HL-60 (cell line): ENCODE measurements at regions not wholly inside any gene's neighbourhood (a gene's known extent, or its start where the extent isn't known, plus 50 kb on each side); places are given as distances from the start of the nearest gene placed in this dataset.

Experiments used
- DNase-seq, 2 experiments: peaks; one replicate each; pipeline ENCODE4 v3.0.0-alpha.2; 2010 to 2020; ENCODE audit warnings: low read depth in 1 of 2, low spot score in 1 of 2
- H3K27ac ChIP-seq: fragments of 250-450 bp; sonication (Bioruptor Pico); replicated peaks from 2 replicates; pipeline ENCODE4 v1.5.1; 2020; ENCODE audit warnings: mild to moderate bottlenecking, moderate library complexity
- H3K27me3 ChIP-seq: fragments of 250-450 bp; sonication (Bioruptor Pico); 2 replicates; pipeline ENCODE4 v1.5.1; 2021; ENCODE audit warnings: mild to moderate bottlenecking, moderate library complexity; ENCODE audit not compliant: insufficient read depth, poor library complexity, severe bottlenecking
- H3K4me3 ChIP-seq: replicated peaks from 2 replicates; pipeline ENCODE4 v1.5.1; 2011; ENCODE audit warnings: mild to moderate bottlenecking, control low read depth, low read length; ENCODE audit not compliant: insufficient read depth
- CTCF ChIP-seq: IDR thresholded peaks from one replicate; pipeline ENCODE4 v1.5.1; 2011; ENCODE audit warnings: low read length, control low read depth, inconsistent platforms; ENCODE audit not compliant: insufficient read depth
- GABPA ChIP-seq: IDR thresholded peaks from 2 replicates; pipeline ENCODE4 v1.6.1; 2012; ENCODE audit warnings: low read depth
- POLR2AphosphoS5 ChIP-seq: IDR thresholded peaks from 2 replicates; pipeline ENCODE4 v1.6.1; 2012; ENCODE audit warnings: low read depth
- REST ChIP-seq: IDR thresholded peaks from 2 replicates; pipeline ENCODE4 v1.6.1; 2012; ENCODE audit warnings: low read depth; ENCODE audit not compliant: insufficient replicate concordance
- SPI1 ChIP-seq: IDR thresholded peaks from 2 replicates; pipeline ENCODE4 v1.6.1; 2012; ENCODE audit warnings: low read depth, mild to moderate bottlenecking, borderline replicate concordance

GRCh38 chr5:120803282-120803681 lies 339.2 kb downstream of the PRR16 start:
- DNase-seq: no peak
- Histone ChIP-seq H3K27ac (no peak overlapping the region), H3K27me3 (no peaks in the 10 kb centered on the region), H3K4me3 (no peak overlapping the region)
- no peak for TF ChIP-seq REST
- TF ChIP-seq GABPA: no peak
- TF ChIP-seq SPI1: no peak
- no peak for TF ChIP-seq POLR2AphosphoS5
- no peak for TF ChIP-seq CTCF

- no peak for TF ChIP-seq SPI1
- no peak for TF ChIP-seq GABPA
- TF ChIP-seq REST: no peak
- TF ChIP-seq POLR2AphosphoS5: no peak
- no peak for TF ChIP-seq CTCF
- no peak for DNase-seq
- Histone ChIP-seq H3K4me3 (no peak overlapping the region), H3K27ac (no peak overlapping the region), H3K27me3 (no peaks in the 10 kb centered on the region)
These were observed 341.0 kb downstream of the PRR16 start for GRCh38 chr5:120805131-120805530.

- no peaks in the 10 kb centered on the region for H3K27me3 ChIP-seq
- no peak for TF ChIP-seq SPI1
- TF ChIP-seq REST: no peak
- TF ChIP-seq GABPA: no peak
- no peak for TF ChIP-seq CTCF
- TF ChIP-seq POLR2AphosphoS5: no peak
- DNase-seq: no peak
- no peak overlapping the region for H3K4me3 ChIP-seq
- H3K27ac ChIP-seq: no peak overlapping the region
These were observed 342.1 kb downstream of the PRR16 start for GRCh38 chr5:120806202-120806601.
